Keratinocyte (primary cell): ENCODE measurements at regions not wholly inside any gene's neighbourhood (a gene's known extent, or its start where the extent isn't known, plus 50 kb on each side); places are given as distances from the start of the nearest gene placed in this dataset.

Source experiments
- DNase-seq: peaks from one replicate; pipeline ENCODE4 v3.0.0-alpha.2; 2011; ENCODE audit warnings: low read depth, missing footprints, low spot score
- FAIRE-seq: peaks from 2 replicates; lab custom pipeline; 2011; peaks lifted over from hg19 to GRCh38; lab: Jason Lieb, UNC
- H2AFZ ChIP-seq: 2 replicates; pipeline ENCODE4 v1.6.0; 2012; ENCODE audit warnings: low read length, control low read depth, inconsistent platforms; ENCODE audit not compliant: control insufficient read depth
- H3K27ac ChIP-seq: 2 replicates; pipeline ENCODE4 v1.5.1; 2011; ENCODE audit warnings: low read length; ENCODE audit not compliant: control insufficient read depth, insufficient read depth
- H3K27me3 ChIP-seq: 3 replicates; pipeline ENCODE4 v1.6.0; 2011; ENCODE audit warnings: low read length; ENCODE audit not compliant: control insufficient read depth, insufficient read depth; ENCODE audit errors: extremely low read depth
- H3K36me3 ChIP-seq, 2 experiments: 2 replicates in 1 of 2; 3 replicates in 1 of 2; pipeline ENCODE4 v1.5.1; 2011; ENCODE audit warnings: low read length in 2 of 2, mild to moderate bottlenecking in 1 of 2; ENCODE audit not compliant: control insufficient read depth in 2 of 2, insufficient read depth in 2 of 2; ENCODE audit errors: extremely low read depth in 1 of 2
- H3K4me1 ChIP-seq: 3 replicates; pipeline ENCODE4 v1.5.1; 2011; ENCODE audit warnings: low read length; ENCODE audit not compliant: control insufficient read depth, insufficient read depth; ENCODE audit errors: extremely low read depth
- H3K4me2 ChIP-seq: 3 replicates; pipeline ENCODE4 v1.6.0; 2011; ENCODE audit warnings: low read depth, low read length; ENCODE audit not compliant: control insufficient read depth, insufficient read depth; ENCODE audit errors: extremely low read depth
- H3K4me3 ChIP-seq, 3 experiments: fragments of 200-600 bp in 1 of 3; sonication (generic) in 1 of 3; 2 replicates in 2 of 3; 3 replicates in 1 of 3; pipeline ENCODE4 v1.5.1; 2011 to 2016; ENCODE audit warnings: low read length in 3 of 3, mild to moderate bottlenecking in 3 of 3, control low read depth in 2 of 3, inconsistent platforms in 1 of 3, low read depth in 1 of 3, mixed read lengths in 1 of 3, mixed run types in 1 of 3, moderate library complexity in 1 of 3; ENCODE audit not compliant: control insufficient read depth in 2 of 3, insufficient read depth in 2 of 3; ENCODE audit errors: extremely low read depth in 1 of 3
- H3K79me2 ChIP-seq: 2 replicates; pipeline ENCODE4 v1.6.0; 2012; ENCODE audit warnings: low read length; ENCODE audit not compliant: control insufficient read depth, insufficient read depth
- H3K9ac ChIP-seq: 3 replicates; pipeline ENCODE4 v1.6.0; 2011; ENCODE audit warnings: low read length; ENCODE audit not compliant: control insufficient read depth, insufficient read depth; ENCODE audit errors: extremely low read depth
- H3K9me1 ChIP-seq: 3 replicates; pipeline ENCODE4 v1.6.0; 2011; ENCODE audit warnings: low read length; ENCODE audit not compliant: control insufficient read depth, insufficient read depth; ENCODE audit errors: extremely low read depth
- H3K9me3 ChIP-seq: 2 replicates; pipeline ENCODE4 v1.5.1; 2012; ENCODE audit warnings: low read depth, low read length; ENCODE audit not compliant: control insufficient read depth
- H4K20me1 ChIP-seq: 3 replicates; pipeline ENCODE4 v1.6.0; 2011; ENCODE audit warnings: low read length; ENCODE audit not compliant: control insufficient read depth, insufficient read depth; ENCODE audit errors: extremely low read depth
- CTCF ChIP-seq, 3 experiments: IDR thresholded peaks in 1 of 3; conservative IDR thresholded peaks in 1 of 3; optimal IDR thresholded peaks in 1 of 3; 2 replicates in 2 of 3; 3 replicates in 1 of 3; pipeline versions ENCODE3 to v1.5.1; 2011; ENCODE audit warnings: low read length in 3 of 3, mild to moderate bottlenecking in 3 of 3, moderate library complexity in 2 of 3, control low read depth in 1 of 3, inconsistent platforms in 1 of 3; ENCODE audit not compliant: insufficient read depth in 2 of 3; ENCODE audit errors: extremely low read depth in 1 of 3
- EZH2 ChIP-seq: IDR thresholded peaks from one replicate; pipeline ENCODE4 v1.6.1; 2012; ENCODE audit warnings: inconsistent platforms, mild to moderate bottlenecking, low read length, moderate library complexity
- dilution Hi-C: fragments of 300-500 bp; cut with MboI; formaldehyde crosslinking; loops from one replicate; pipeline ENCODE4 v1.7.0; 2020; ENCODE audit warnings: low sequenced_read_pairs; ENCODE audit not compliant: extremely low pct_ligation_motif_present

DNA sequence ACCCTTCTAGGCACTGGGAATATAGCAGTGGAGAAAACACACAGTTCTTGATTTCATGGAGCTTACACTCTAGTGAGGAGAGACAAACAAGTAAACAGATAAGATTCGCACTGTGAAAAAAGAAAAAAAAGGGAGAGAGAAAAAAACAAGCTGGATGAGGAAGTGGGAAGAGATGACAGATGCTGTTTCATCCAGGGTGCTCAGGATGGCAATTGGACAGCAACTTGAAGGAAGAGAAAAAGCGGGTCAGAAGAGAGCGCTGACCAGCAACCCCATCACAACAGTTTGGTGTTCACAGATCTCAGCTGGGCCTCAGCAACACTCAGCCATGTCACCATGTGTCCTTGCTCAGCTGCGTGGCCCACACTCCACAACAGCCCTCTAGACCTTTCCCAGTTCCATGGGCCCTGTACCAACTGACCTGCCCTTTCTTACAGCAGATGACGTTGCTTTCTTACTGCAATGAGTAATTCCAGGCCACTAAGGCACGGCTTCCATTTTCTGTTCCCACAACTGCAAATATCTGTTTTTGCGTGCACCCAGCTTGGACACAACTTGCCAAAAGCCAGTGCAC is 230.8 kb downstream of the MEX3B start:
- FAIRE-seq (no peak), DNase-seq (no peak)
- Histone ChIP-seq H3K4me1 (no peaks in the 10 kb centered on the region), H3K4me3 (no peak overlapping the region), H3K36me3 (no peaks in the 10 kb centered on the region), H3K27me3 (no peaks in the 10 kb centered on the region), H4K20me1 (no peaks in the 10 kb centered on the region), H3K27ac (no peak overlapping the region), H3K9me1 (no peaks in the 10 kb centered on the region), H3K9me3 (no peaks in the 10 kb centered on the region), H3K4me2 (no peak overlapping the region), H2AFZ (no peak overlapping the region), H3K9ac (no peak overlapping the region), H3K79me2 (no peaks in the 10 kb centered on the region)
- dilution Hi-C loops = no loop called here
- no peak for TF ChIP-seq EZH2
- TF ChIP-seq CTCF (optimal IDR thresholded peaks at IDR 0.05 in 1 of 3, IDR thresholded peaks at IDR 0.05 in 1 of 3, conservative IDR thresholded peaks at IDR 0.05 in 1 of 3; ENCODE audit: extremely low read depth in 1 of 3, insufficient read depth in 2 of 3, low read length in 3 of 3) = no peak

GRCh38 chr15:81813215-81813614 is 232.6 kb downstream of the MEX3B start:
- H3K79me2 ChIP-seq = no peaks in the 10 kb centered on the region
- TF ChIP-seq EZH2 (no peak), CTCF (optimal IDR thresholded peaks at IDR 0.05 in 1 of 3, IDR thresholded peaks at IDR 0.05 in 1 of 3, conservative IDR thresholded peaks at IDR 0.05 in 1 of 3; ENCODE audit: extremely low read depth in 1 of 3, insufficient read depth in 2 of 3, low read length in 3 of 3) (peak; percentile 23 to 55 (median 24))
- DNase-seq = no peak
- H3K4me2 ChIP-seq = no peak overlapping the region
- no peaks in the 10 kb centered on the region for H3K9me3 ChIP-seq
- H3K9me1 ChIP-seq = no peaks in the 10 kb centered on the region
- no peak overlapping the region for H3K9ac ChIP-seq
- dilution Hi-C loops = no loop called here
- H4K20me1 ChIP-seq = no peaks in the 10 kb centered on the region
- no peak for FAIRE-seq
- H2AFZ ChIP-seq = no peak overlapping the region
- H3K4me1 ChIP-seq = no peaks in the 10 kb centered on the region
- H3K4me3 ChIP-seq = no peak overlapping the region
- H3K36me3 ChIP-seq = no peaks in the 10 kb centered on the region
- H3K27me3 ChIP-seq = no peaks in the 10 kb centered on the region
- H3K27ac ChIP-seq = no peak overlapping the region
